ENCODE measurements at regions not wholly inside any gene's neighbourhood (a gene's known extent, or its start where the extent isn't known, plus 50 kb on each side); places are given as distances from the start of the nearest gene placed in this dataset.

- no peak overlapping the region for H3K4me3 ChIP-seq (ENCODE audit: low read depth, low read length)
- H3K27ac ChIP-seq (ENCODE audit: extremely low read depth, low read depth, low read length), result no peak overlapping the region
- H3K4me1 ChIP-seq (ENCODE audit: control insufficient read depth, insufficient read depth, low read length), result no peaks in the 10 kb centered on the region
- ChIA-PET CTCF (interaction anchor here (0.7 kb wide), 1 partner anchor 395 kb away, joined by 3 read pairs; no protein-coding TSS in a partner anchor), POLR2A (no interaction called here)
- no peaks in the 10 kb centered on the region for H3K9me3 ChIP-seq (ENCODE audit: control insufficient read depth, insufficient read depth, low read depth, low read length)
- H3K36me3 ChIP-seq (ENCODE audit: control insufficient read depth in 2 of 2, insufficient read depth in 1 of 2, low read length in 2 of 2), result no peaks in the 10 kb centered on the region
- TF ChIP-seq ZNF654 (tag by site-specific recombination; IDR thresholded peaks at IDR 0.05; ENCODE audit: low read depth) (peak; percentile 14; the same call in 1 of the 2 replicates), ZNF837 (tag by site-specific recombination; IDR thresholded peaks at IDR 0.05) (no peak)
Measured at GRCh38 chr4:167290678-167291077, 56.4 kb upstream of the SPOCK3 start.

DNA sequence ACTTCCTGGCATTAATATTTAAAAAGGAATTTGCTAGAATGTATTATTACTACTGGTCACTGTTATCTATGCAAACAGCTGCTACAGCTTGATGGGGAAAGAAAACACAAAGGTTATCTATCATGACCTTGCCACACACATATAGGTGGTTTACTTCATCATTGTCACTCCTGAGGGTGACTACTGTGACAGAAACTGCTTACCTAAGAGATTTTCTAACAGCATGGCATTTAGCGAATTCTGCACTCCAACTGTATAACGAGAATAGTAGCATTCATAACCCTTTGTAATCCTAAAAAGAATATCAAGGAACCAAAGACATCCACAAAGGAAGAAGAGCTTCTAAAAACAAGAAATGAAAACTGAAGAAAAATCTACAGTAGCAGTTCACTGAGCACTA lies 74.6 kb upstream of the SPOCK3 start:
- no peaks in the 10 kb centered on the region for H3K9me3 ChIP-seq (ENCODE audit: control insufficient read depth, insufficient read depth, low read depth, low read length)
- H3K36me3 ChIP-seq (ENCODE audit: control insufficient read depth in 2 of 2, insufficient read depth in 1 of 2, low read length in 2 of 2), result no peaks in the 10 kb centered on the region
- H3K4me3 ChIP-seq (ENCODE audit: low read depth, low read length), result no peak overlapping the region
- no peaks in the 10 kb centered on the region for H3K4me1 ChIP-seq (ENCODE audit: control insufficient read depth, insufficient read depth, low read length)
- ChIA-PET CTCF (interaction anchor here (0.6 kb wide), 2 partner anchors 509 to 845 kb away, joined by 3 to 4 read pairs; no protein-coding TSS in a partner anchor), POLR2A (no interaction called here)
- H3K27ac ChIP-seq (ENCODE audit: extremely low read depth, low read depth, low read length), result no peak overlapping the region
- no peak for TF ChIP-seq ZNF654 (tag by site-specific recombination; IDR thresholded peaks at IDR 0.05; ENCODE audit: low read depth)
- no peak for TF ChIP-seq ZNF544 (tag by site-specific recombination; IDR thresholded peaks at IDR 0.05)
- TF ChIP-seq ZNF843 (tag by site-specific recombination; IDR thresholded peaks at IDR 0.05), result no peak
- no peak for TF ChIP-seq ZNF221 (tag by site-specific recombination; IDR thresholded peaks at IDR 0.05; ENCODE audit: borderline replicate concordance)
- TF ChIP-seq ZNF394 (tag by site-specific recombination; IDR thresholded peaks at IDR 0.05; ENCODE audit: borderline replicate concordance), result no peak
- TF ChIP-seq WT1 (tag by site-specific recombination; IDR thresholded peaks at IDR 0.05), result no peak
- no peak for TF ChIP-seq KLF1 (tag by site-specific recombination; IDR thresholded peaks at IDR 0.05)
- no peak for TF ChIP-seq ZNF677 (tag by site-specific recombination; IDR thresholded peaks at IDR 0.05)
- no peak for TF ChIP-seq ZNF521 (tag by site-specific recombination; IDR thresholded peaks at IDR 0.05)
- no peak for TF ChIP-seq ZNF157 (tag by site-specific recombination; IDR thresholded peaks at IDR 0.05)
- TF ChIP-seq ZFP41 (tag by site-specific recombination; IDR thresholded peaks at IDR 0.05; ENCODE audit: borderline replicate concordance), result no peak
- no peak for TF ChIP-seq ZNF274 (IDR thresholded peaks at IDR 0.05; ENCODE audit: low read length)
- no peak for TF ChIP-seq ZNF274 (tag by site-specific recombination; IDR thresholded peaks at IDR 0.05; ENCODE audit: borderline replicate concordance)
- TF ChIP-seq ZNF777 (tag by site-specific recombination; IDR thresholded peaks at IDR 0.05; ENCODE audit: borderline replicate concordance), result no peak
- TF ChIP-seq ZNF174 (tag by site-specific recombination; IDR thresholded peaks at IDR 0.05), result no peak
- TF ChIP-seq, protein P1, sequence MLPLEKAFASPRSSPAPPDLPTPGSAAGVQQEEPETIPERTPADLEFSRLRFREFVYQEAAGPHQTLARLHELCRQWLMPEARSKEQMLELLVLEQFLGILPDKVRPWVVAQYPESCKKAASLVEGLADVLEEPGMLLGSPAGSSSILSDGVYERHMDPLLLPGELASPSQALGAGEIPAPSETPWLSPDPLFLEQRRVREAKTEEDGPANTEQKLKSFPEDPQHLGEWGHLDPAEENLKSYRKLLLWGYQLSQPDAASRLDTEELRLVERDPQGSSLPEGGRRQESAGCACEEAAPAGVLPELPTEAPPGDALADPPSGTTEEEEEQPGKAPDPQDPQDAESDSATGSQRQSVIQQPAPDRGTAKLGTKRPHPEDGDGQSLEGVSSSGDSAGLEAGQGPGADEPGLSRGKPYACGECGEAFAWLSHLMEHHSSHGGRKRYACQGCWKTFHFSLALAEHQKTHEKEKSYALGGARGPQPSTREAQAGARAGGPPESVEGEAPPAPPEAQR (tag by site-specific recombination; IDR thresholded peaks at IDR 0.05), result no peak
- no peak for TF ChIP-seq KLF9 (tag by site-specific recombination; IDR thresholded peaks at IDR 0.05; ENCODE audit: low read depth)
- TF ChIP-seq, protein P2, sequence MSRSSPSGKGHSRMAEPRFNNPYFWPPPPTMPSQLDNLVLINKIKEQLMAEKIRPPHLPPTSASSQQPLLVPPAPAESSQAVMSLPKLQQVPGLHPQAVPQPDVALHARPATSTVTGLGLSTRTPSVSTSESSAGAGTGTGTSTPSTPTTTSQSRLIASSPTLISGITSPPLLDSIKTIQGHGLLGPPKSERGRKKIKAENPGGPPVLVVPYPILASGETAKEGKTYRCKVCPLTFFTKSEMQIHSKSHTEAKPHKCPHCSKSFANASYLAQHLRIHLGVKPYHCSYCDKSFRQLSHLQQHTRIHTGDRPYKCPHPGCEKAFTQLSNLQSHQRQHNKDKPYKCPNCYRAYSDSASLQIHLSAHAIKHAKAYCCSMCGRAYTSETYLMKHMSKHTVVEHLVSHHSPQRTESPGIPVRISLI (tag by site-specific recombination; IDR thresholded peaks at IDR 0.05), result no peak
- no peak for TF ChIP-seq ZNF366 (tag by site-specific recombination; conservative IDR thresholded peaks at IDR 0.05)
- no peak for TF ChIP-seq ZNF791 (tag by site-specific recombination; IDR thresholded peaks at IDR 0.05)
- TF ChIP-seq ZNF266 (tag by site-specific recombination; IDR thresholded peaks at IDR 0.05; ENCODE audit: low read depth), result no peak
